HepG2 (cell line): ENCODE measurements at regions not wholly inside any gene's neighbourhood (a gene's known extent, or its start where the extent isn't known, plus 50 kb on each side); places are given as distances from the start of the nearest gene placed in this dataset.

Experiments
- DPF2 ChIP-seq: sonication (generic); formaldehyde crosslinking; IDR thresholded peaks from 2 replicates; pipeline ENCODE4 v1.4.0; 2020; ENCODE audit warnings: mild to moderate bottlenecking, low read depth, missing genetic modification reagents, borderline replicate concordance
- ESRRA ChIP-seq: sonication (generic); formaldehyde crosslinking; IDR thresholded peaks from 2 replicates; pipeline ENCODE4 v1.5.1; 2020; ENCODE audit warnings: mild to moderate bottlenecking, low read depth, missing genetic modification reagents
- GZF1 ChIP-seq: sonication (generic); formaldehyde crosslinking; IDR thresholded peaks from 2 replicates; pipeline ENCODE4 v1.5.1; 2020; ENCODE audit warnings: mild to moderate bottlenecking, missing genetic modification reagents
- HDAC1 ChIP-seq: sonication (generic); formaldehyde crosslinking; IDR thresholded peaks from 2 replicates; pipeline ENCODE4 v1.5.1; 2020; ENCODE audit warnings: mild to moderate bottlenecking, missing genetic modification reagents
- HINFP ChIP-seq: sonication (generic); formaldehyde crosslinking; IDR thresholded peaks from 2 replicates; pipeline ENCODE4 v1.4.0; 2020; ENCODE audit warnings: low read depth, mild to moderate bottlenecking, missing genetic modification reagents
- HNF1A ChIP-seq, 2 experiments: sonication (generic) in 1 of 2; formaldehyde crosslinking in 1 of 2; IDR thresholded peaks; 2 replicates each; pipeline versions ENCODE4 v1.4.0 to v1.6.1; 2016 to 2020; ENCODE audit warnings: borderline replicate concordance in 1 of 2, low read depth in 1 of 2, mild to moderate bottlenecking in 1 of 2, missing genetic modification reagents in 1 of 2
- JDP2 ChIP-seq: sonication (generic); formaldehyde crosslinking; IDR thresholded peaks from 2 replicates; pipeline ENCODE4 v1.8.1; 2022; ENCODE audit warnings: missing genetic modification reagents, borderline replicate concordance
- NBN ChIP-seq: fragments of 450-650 bp; conservative IDR thresholded peaks from 2 replicates; pipeline ENCODE4 v1.6.1; 2017
- NFIC ChIP-seq: IDR thresholded peaks from 2 replicates; pipeline ENCODE4 v1.6.1; 2012; ENCODE audit warnings: mild to moderate bottlenecking, low read length, inconsistent platforms
- NFKBIZ ChIP-seq: IDR thresholded peaks from 2 replicates; pipeline ENCODE4 v1.6.1; 2018; ENCODE audit warnings: missing genetic modification reagents, missing compliant biosample characterization
- NFYB ChIP-seq: sonication (generic); formaldehyde crosslinking; IDR thresholded peaks from 2 replicates; pipeline ENCODE4 v1.4.0; 2020; ENCODE audit warnings: missing genetic modification reagents
- ONECUT2 ChIP-seq: sonication (generic); formaldehyde crosslinking; IDR thresholded peaks from 2 replicates; pipeline ENCODE4 v1.4.0; 2020; ENCODE audit warnings: missing genetic modification reagents
- PAWR ChIP-seq: sonication (generic); formaldehyde crosslinking; IDR thresholded peaks from 2 replicates; pipeline ENCODE4 v1.4.0; 2020; ENCODE audit warnings: missing genetic modification reagents, mild to moderate bottlenecking, borderline replicate concordance
- POLR2AphosphoS2 ChIP-seq: IDR thresholded peaks from 2 replicates; pipeline ENCODE4 v1.6.1; 2011; ENCODE audit warnings: low read depth, low read length, improper control_type of control experiment
- REXO4 ChIP-seq: sonication (generic); formaldehyde crosslinking; IDR thresholded peaks from 2 replicates; pipeline ENCODE4 v1.8.0; 2022; ENCODE audit warnings: missing genetic modification reagents, mild to moderate bottlenecking, borderline replicate concordance
- RNF2 ChIP-seq: fragments of 450-650 bp; conservative IDR thresholded peaks from 2 replicates; pipeline ENCODE4 v1.6.1; 2016; ENCODE audit warnings: low read depth
- TCF7 ChIP-seq: sonication (generic); IDR thresholded peaks from 2 replicates; pipeline ENCODE4 v1.6.1; 2016; ENCODE audit warnings: antibody characterized with exemption, low read depth
- U2AF1 ChIP-seq: fragments of 200-400 bp; formaldehyde crosslinking; optimal IDR thresholded peaks from 2 replicates; pipeline ENCODE3; 2017; ENCODE audit warnings: mild to moderate bottlenecking, low read depth, low read length
- ZC3H13 ChIP-seq: sonication (generic); formaldehyde crosslinking; IDR thresholded peaks from 2 replicates; pipeline ENCODE4 v1.8.1; 2023; ENCODE audit warnings: mild to moderate bottlenecking, missing genetic modification reagents, moderate library complexity
- ZNF143 ChIP-seq: sonication (generic); formaldehyde crosslinking; IDR thresholded peaks from 2 replicates; pipeline ENCODE4 v1.4.0; 2020; ENCODE audit warnings: missing genetic modification reagents
- ZNF234 ChIP-seq: sonication (generic); formaldehyde crosslinking; conservative IDR thresholded peaks from 2 replicates; pipeline ENCODE4 v1.5.1; 2020; ENCODE audit warnings: mild to moderate bottlenecking, missing genetic modification reagents
- ZNF496 ChIP-seq: sonication (generic); formaldehyde crosslinking; IDR thresholded peaks from 2 replicates; pipeline ENCODE4 v1.8.1; 2023; ENCODE audit warnings: mild to moderate bottlenecking, moderate library complexity, missing genetic modification reagents; ENCODE audit not compliant: insufficient replicate concordance
- ZNF562 ChIP-seq: sonication (generic); formaldehyde crosslinking; IDR thresholded peaks from 2 replicates; pipeline ENCODE4 v1.8.0; 2022; ENCODE audit warnings: missing genetic modification reagents, borderline replicate concordance
- ZNF703 ChIP-seq: sonication (generic); formaldehyde crosslinking; IDR thresholded peaks from 2 replicates; pipeline ENCODE4 v1.5.1; 2020; ENCODE audit warnings: missing genetic modification reagents, mild to moderate bottlenecking, moderate library complexity, borderline replicate concordance
- ZNF83 ChIP-seq: sonication (generic); formaldehyde crosslinking; IDR thresholded peaks from 2 replicates; pipeline ENCODE4 v1.4.0; 2020; ENCODE audit warnings: missing genetic modification reagents, mild to moderate bottlenecking, borderline replicate concordance
- ZSCAN9 ChIP-seq: IDR thresholded peaks from 2 replicates; pipeline ENCODE4 v1.6.1; 2016; ENCODE audit warnings: borderline replicate concordance

GRCh38 chr4:123893011-123893981, 496.7 kb downstream of the SPRY1 start (continued):
- TF ChIP-seq NFYB (CRISPR knock-in tag), result no peak
- TF ChIP-seq ZNF562, result no peak
- no peak for TF ChIP-seq PAWR (CRISPR knock-in tag)
- TF ChIP-seq POLR2AphosphoS2, result no peak
- no peak for TF ChIP-seq NFIC
- peak; percentile 48; the same call in 1 of the 2 replicates for TF ChIP-seq TCF7
- no peak for TF ChIP-seq REXO4 (CRISPR knock-in tag)
- TF ChIP-seq U2AF1, result no peak
- TF ChIP-seq ZSCAN9 (CRISPR knock-in tag), result no peak
- TF ChIP-seq ZNF143 (CRISPR knock-in tag), result no peak
- TF ChIP-seq ZNF496, result no peak
- TF ChIP-seq RNF2, result no peak
- TF ChIP-seq ZNF703 (CRISPR knock-in tag), result no peak
- TF ChIP-seq ONECUT2 (CRISPR knock-in tag), result 0 out of 2 replicates have a peak, but pooled peaks have one; percentile 55
- no peak for TF ChIP-seq NFKBIZ
- TF ChIP-seq ESRRA (CRISPR knock-in tag), result no peak
- peak; percentile 14; the same call in 1 of the 2 replicates for TF ChIP-seq HNF1A (IDR thresholded peaks at IDR 0.05; ENCODE audit: low read depth)
- peak; percentile 65; the same call in 1 of the 2 replicates for TF ChIP-seq HNF1A (CRISPR knock-in tag; IDR thresholded peaks at IDR 0.05; ENCODE audit: borderline replicate concordance)
- TF ChIP-seq NBN, result no peak
- no peak for TF ChIP-seq HDAC1 (CRISPR knock-in tag)
- TF ChIP-seq ZNF83 (CRISPR knock-in tag), result no peak
- no peak for TF ChIP-seq ZNF234 (CRISPR knock-in tag)
- TF ChIP-seq GZF1 (CRISPR knock-in tag), result no peak
- TF ChIP-seq JDP2 (CRISPR knock-in tag), result no peak
- TF ChIP-seq DPF2, result peak; percentile 15; the same call in 1 of the 2 replicates
- TF ChIP-seq ZC3H13 (CRISPR knock-in tag), result no peak
- no peak for TF ChIP-seq HINFP
